ENCODE measurements at regions not wholly inside any gene's neighbourhood (a gene's known extent, or its start where the extent isn't known, plus 50 kb on each side); places are given as distances from the start of the nearest gene placed in this dataset.

- H3K4me3 ChIP-seq, result no peak overlapping the region
- DNase-seq, result no peak
- H3K9me3 ChIP-seq, result no peaks in the 10 kb centered on the region
- H3K27me3 ChIP-seq, result peaks cover 3% of the 10 kb centered on the region; the same call in 1 of the 2 replicates
- no peaks in the 10 kb centered on the region for H3K36me3 ChIP-seq
Measured at GRCh38 chr11:56887940-56888339, 100.8 kb upstream of the OR5AK2 start.

- no peak overlapping the region for H3K4me3 ChIP-seq
- no peaks in the 10 kb centered on the region for H3K9me3 ChIP-seq
- H3K36me3 ChIP-seq, result no peaks in the 10 kb centered on the region
- peaks cover 3% of the 10 kb centered on the region; the same call in 1 of the 2 replicates for H3K27me3 ChIP-seq
- no peak for DNase-seq
Measured at GRCh38 chr11:56886455-56886854, 102.3 kb upstream of the OR5AK2 start.

- no peak for DNase-seq
- no peaks in the 10 kb centered on the region for H3K9me3 ChIP-seq
- no peaks in the 10 kb centered on the region for H3K36me3 ChIP-seq
- H3K27me3 ChIP-seq, result peaks cover 3% of the 10 kb centered on the region; the same call in 1 of the 2 replicates
- no peak overlapping the region for H3K4me3 ChIP-seq
Measured at GRCh38 chr11:56885854-56886253, 102.9 kb upstream of the OR5AK2 start.

- no peaks in the 10 kb centered on the region for H3K27me3 ChIP-seq
- H3K36me3 ChIP-seq, result no peaks in the 10 kb centered on the region
- DNase-seq, result no peak
- H3K4me3 ChIP-seq, result no peak overlapping the region
- H3K9me3 ChIP-seq, result no peaks in the 10 kb centered on the region
Measured at GRCh38 chr11:56885177-56885576, 103.5 kb upstream of the OR5AK2 start.

- Histone ChIP-seq H3K4me3 (no peak overlapping the region), H3K36me3 (no peaks in the 10 kb centered on the region), H3K9me3 (no peaks in the 10 kb centered on the region), H3K27me3 (no peaks in the 10 kb centered on the region)
- DNase-seq, result no peak
Measured at GRCh38 chr11:56883371-56883987, 105.2 kb upstream of the OR5AK2 start.

- no peaks in the 10 kb centered on the region for H3K9me3 ChIP-seq
- H3K4me3 ChIP-seq, result no peak overlapping the region
- peak; percentile 12 for DNase-seq
- H3K36me3 ChIP-seq, result no peaks in the 10 kb centered on the region
- H3K27me3 ChIP-seq, result no peaks in the 10 kb centered on the region
Measured at GRCh38 chr11:56876621-56877275, 112.0 kb upstream of the OR5AK2 start.

- H3K27me3 ChIP-seq, result no peaks in the 10 kb centered on the region
- H3K36me3 ChIP-seq, result no peaks in the 10 kb centered on the region
- DNase-seq, result no peak
- H3K4me3 ChIP-seq, result no peak overlapping the region
- no peaks in the 10 kb centered on the region for H3K9me3 ChIP-seq
Measured at GRCh38 chr11:56855217-56855616, 106.7 kb upstream of the OR9G4 start.

- Histone ChIP-seq H3K4me3 (no peak overlapping the region), H3K27me3 (no peaks in the 10 kb centered on the region; the same call in 1 of the 2 replicates), H3K36me3 (no peaks in the 10 kb centered on the region), H3K9me3 (no peaks in the 10 kb centered on the region)
- DNase-seq, result no peak
Measured at GRCh38 chr11:56852131-56852530, 103.6 kb upstream of the OR9G4 start.

GRCh38 chr11:56849852-56850251 is 101.4 kb upstream of the OR9G4 start:
- no peak for DNase-seq
- Histone ChIP-seq H3K27me3 (no peaks in the 10 kb centered on the region; the same call in 1 of the 2 replicates), H3K4me3 (no peak overlapping the region), H3K36me3 (no peaks in the 10 kb centered on the region), H3K9me3 (no peaks in the 10 kb centered on the region)

GRCh38 chr11:56849250-56849649 is 100.8 kb upstream of the OR9G4 start:
- no peaks in the 10 kb centered on the region; the same call in 1 of the 2 replicates for H3K27me3 ChIP-seq
- no peak overlapping the region for H3K4me3 ChIP-seq
- DNase-seq, result no peak
- H3K9me3 ChIP-seq, result no peaks in the 10 kb centered on the region
- H3K36me3 ChIP-seq, result no peaks in the 10 kb centered on the region

- DNase-seq, result no peak
- no peaks in the 10 kb centered on the region for H3K9me3 ChIP-seq
- H3K36me3 ChIP-seq, result no peaks in the 10 kb centered on the region
- no peak overlapping the region for H3K4me3 ChIP-seq
- H3K27me3 ChIP-seq, result peaks cover 5% of the 10 kb centered on the region; the same call in 1 of the 2 replicates
Measured at GRCh38 chr11:56848141-56848809, 99.8 kb upstream of the OR9G4 start.

GRCh38 chr11:56846631-56847576 is 98.4 kb upstream of the OR9G4 start:
- Histone ChIP-seq H3K36me3 (no peaks in the 10 kb centered on the region), H3K27me3 (peaks cover 5% of the 10 kb centered on the region; the same call in 1 of the 2 replicates), H3K9me3 (no peaks in the 10 kb centered on the region), H3K4me3 (no peak overlapping the region)
- DNase-seq, result no peak

- Histone ChIP-seq H3K36me3 (no peaks in the 10 kb centered on the region), H3K4me3 (no peak overlapping the region), H3K9me3 (no peaks in the 10 kb centered on the region), H3K27me3 (peaks cover 5% of the 10 kb centered on the region; the same call in 1 of the 2 replicates)
- no peak for DNase-seq
Measured at GRCh38 chr11:56845121-56845732, 96.7 kb upstream of the OR9G4 start.

- Histone ChIP-seq H3K9me3 (no peaks in the 10 kb centered on the region), H3K4me3 (no peak overlapping the region), H3K36me3 (no peaks in the 10 kb centered on the region), H3K27me3 (0 out of 2 replicates have a peak, but pooled peaks cover 5% of the 10 kb centered on the region)
- DNase-seq, result no peak
Measured at GRCh38 chr11:56843816-56844215, 95.3 kb upstream of the OR9G4 start.

GRCh38 chr11:56842814-56843794 is 94.6 kb upstream of the OR9G4 start:
- 0 out of 2 replicates have a peak, but pooled peaks cover 5% of the 10 kb centered on the region for H3K27me3 ChIP-seq
- no peak for DNase-seq
- no peaks in the 10 kb centered on the region for H3K36me3 ChIP-seq
- H3K4me3 ChIP-seq, result no peak overlapping the region
- H3K9me3 ChIP-seq, result no peaks in the 10 kb centered on the region
